ENCODE measurements at regions not wholly inside any gene's neighbourhood (a gene's known extent, or its start where the extent isn't known, plus 50 kb on each side); places are given as distances from the start of the nearest gene placed in this dataset.

DNA sequence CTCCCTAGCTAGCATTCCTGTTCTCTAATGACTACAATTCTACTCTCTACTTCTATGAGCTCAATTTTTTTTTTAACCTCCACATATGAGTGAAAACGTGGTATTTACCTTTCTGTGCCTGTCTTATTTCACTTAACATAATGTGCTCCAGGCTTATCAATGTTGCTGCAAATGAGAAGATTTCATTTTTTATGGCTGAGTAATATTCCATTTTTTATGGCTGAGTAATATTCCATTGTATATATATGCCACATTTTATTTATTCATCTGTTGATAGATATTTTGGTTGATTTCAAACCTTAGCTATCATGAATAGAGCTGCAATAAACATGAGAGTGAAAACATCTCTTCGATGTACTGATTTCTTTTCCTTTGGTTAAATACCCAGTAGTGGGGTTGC is 159.6 kb upstream of the TPK1 start:
- TF ChIP-seq POLR2AphosphoS5 (IDR thresholded peaks at IDR 0.05) (no peak), POLR2A (IDR thresholded peaks at IDR 0.05) (no peak), CTCF (IDR thresholded peaks at IDR 0.05 in 8 of 11, conservative IDR thresholded peaks at IDR 0.05 in 3 of 11) (no peak)
- 75 to 83% (median 77%) methylated on average over 2 of the region's 2 CpGs for WGBS, 5 donors

GRCh38 chr7:144991041-144991440 is 155.2 kb upstream of the TPK1 start:
- Histone ChIP-seq H3K27ac (no peak overlapping the region), H3K36me3 (no peaks in the 10 kb centered on the region), H3K4me3 (no peak overlapping the region), H3K4me1 (no peaks in the 10 kb centered on the region), H3K9me3 (peaks cover 0 to 14% (median 10%) of the 10 kb centered on the region in 8 donors), H3K27me3 (replicated peaks in 1 of 7) (no peaks in the 10 kb centered on the region)
- intact Hi-C loops (cut with DNase I; ENCODE audit: low total_unique reads), result no loop called here
- WGBS, 5 donors, result 18 to 69% (median 48%) methylated on average over 2 of the region's 2 CpGs
- DNase-seq, result no peak
- TF ChIP-seq POLR2AphosphoS5 (IDR thresholded peaks at IDR 0.05), result no peak
- no peak for TF ChIP-seq CTCF (IDR thresholded peaks at IDR 0.05 in 8 of 11, conservative IDR thresholded peaks at IDR 0.05 in 3 of 11)
- TF ChIP-seq POLR2A (IDR thresholded peaks at IDR 0.05), result no peak

More for the DNA sequence above, 159.6 kb upstream of the TPK1 start:
- Histone ChIP-seq H3K36me3 (no peaks in the 10 kb centered on the region), H3K27ac (no peak overlapping the region), H3K4me3 (no peak overlapping the region), H3K9me3 (peaks cover 11 to 58% (median 53%) of the 10 kb centered on the region in 8 donors), H3K27me3 (replicated peaks in 1 of 7) (no peaks in the 10 kb centered on the region), H3K4me1 (no peaks in the 10 kb centered on the region)
- DNase-seq, result no peak
- intact Hi-C loops (cut with DNase I; ENCODE audit: low total_unique reads), result no loop called here

DNA sequence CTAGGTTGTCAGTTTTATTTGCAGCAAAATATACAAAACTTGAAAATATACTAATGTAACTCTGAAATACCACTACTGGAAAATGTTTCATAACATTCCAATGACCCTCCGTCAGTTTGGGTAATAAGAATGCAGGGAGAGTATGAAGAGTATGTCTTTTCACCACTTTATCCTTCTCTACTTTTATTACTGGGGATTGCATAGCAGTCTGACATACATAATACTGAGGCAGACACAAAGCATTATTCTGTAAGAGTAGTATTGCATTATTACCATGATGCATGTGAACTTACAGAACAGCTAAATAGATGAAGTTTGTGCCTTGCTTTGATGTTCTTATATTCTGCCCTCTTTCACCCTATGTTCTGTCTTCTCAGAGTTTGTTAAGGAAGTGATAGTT is 151.8 kb upstream of the TPK1 start:
- Histone ChIP-seq H3K27ac (no peak overlapping the region), H3K4me1 (no peaks in the 10 kb centered on the region), H3K36me3 (no peaks in the 10 kb centered on the region), H3K9me3 (no peaks in the 10 kb centered on the region), H3K27me3 (replicated peaks in 1 of 7) (peaks cover 0 to 5% (median 0%) of the 10 kb centered on the region in 7 donors), H3K4me3 (no peak overlapping the region)
- WGBS, 5 donors, result 72 to 98% (median 80%) methylated on average over 1 of the region's 1 CpG
- DNase-seq, result no peak
- intact Hi-C loops (cut with DNase I; ENCODE audit: low total_unique reads), result no loop called here
- TF ChIP-seq CTCF (IDR thresholded peaks at IDR 0.05 in 8 of 11, conservative IDR thresholded peaks at IDR 0.05 in 3 of 11) (no peak), POLR2AphosphoS5 (IDR thresholded peaks at IDR 0.05) (no peak), POLR2A (IDR thresholded peaks at IDR 0.05) (no peak)

DNA sequence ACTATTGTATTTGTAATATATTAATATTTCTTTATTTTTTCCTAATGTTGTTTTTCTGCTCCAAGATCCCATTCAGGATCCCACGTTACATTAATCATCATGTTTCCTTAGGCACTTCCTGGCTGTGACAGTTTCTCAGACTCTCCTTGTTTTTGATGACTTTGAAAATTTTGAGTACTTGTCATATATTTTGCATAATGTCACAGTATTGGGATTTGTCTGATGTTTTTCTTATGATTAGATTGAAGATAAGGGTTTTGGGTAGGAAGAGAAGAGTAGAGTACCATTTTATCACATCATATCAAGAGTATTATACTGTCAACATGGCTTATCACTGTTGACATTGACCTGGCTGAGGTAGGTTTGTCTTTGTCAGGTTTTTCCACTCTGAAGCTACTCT is 146.3 kb upstream of the TPK1 start:
- H3K4me1 ChIP-seq, result no peaks in the 10 kb centered on the region
- no peak for DNase-seq
- H3K27me3 ChIP-seq (replicated peaks in 1 of 7), result peaks cover 0 to 7% (median 0%) of the 10 kb centered on the region in 7 donors
- no peak for TF ChIP-seq POLR2A (IDR thresholded peaks at IDR 0.05)
- no peak for TF ChIP-seq POLR2AphosphoS5 (IDR thresholded peaks at IDR 0.05)
- TF ChIP-seq CTCF (IDR thresholded peaks at IDR 0.05 in 8 of 11, conservative IDR thresholded peaks at IDR 0.05 in 3 of 11), result no peak
- no peak overlapping the region for H3K27ac ChIP-seq
- no peaks in the 10 kb centered on the region for H3K36me3 ChIP-seq
- peaks cover 0 to 4% (median 0%) of the 10 kb centered on the region in 8 donors for H3K9me3 ChIP-seq
- H3K4me3 ChIP-seq, result no peak overlapping the region
- intact Hi-C loops (cut with DNase I; ENCODE audit: low total_unique reads), result no loop called here
- 0 to 71% (median 43%) methylated on average over 1 of the region's 1 CpG for WGBS, 5 donors
